GM12878 (cell line): ENCODE measurements at regions not wholly inside any gene's neighbourhood (a gene's known extent, or its start where the extent isn't known, plus 50 kb on each side); places are given as distances from the start of the nearest gene placed in this dataset.

Experiments
- ATAC-seq: fragments of 200-7000 bp; cut with Tn5 transposase; 3 replicates; pipeline ENCODE4 v1.9.1; 2020; ENCODE audit warnings: mild to moderate bottlenecking, moderate library complexity
- BruUV-seq: library from RNA; stranded (reverse); fragments of 400-500 nt; replicated peaks from 2 replicates; lab custom pipeline; 2021; lab: Mats Ljungman, UMichigan
- CTCF ChIA-PET: fragments of 300-600 bp; sonication (Branson Sonifier 250); formaldehyde crosslinking; extraction: SDS; loops from one replicate; lab custom pipeline; 2021; ENCODE audit warnings: inconsistent platforms; lab: Yijun Ruan, JAX
- POLR2A ChIA-PET: fragments of 350-600 bp; formaldehyde crosslinking; extraction: SDS; loops from one replicate; lab custom pipeline; 2021; ENCODE audit warnings: inconsistent platforms; lab: Charles Lee
- RAD21 ChIA-PET: fragments of 300-600 bp; sonication (Branson Sonifier 250); formaldehyde crosslinking; loops from one replicate; lab custom pipeline; 2023; ENCODE audit warnings: antibody characterized with exemption; ENCODE audit not compliant: unreplicated experiment; lab: Charles Lee
- SMC1A ChIA-PET: fragments of 300-600 bp; sonication (Branson Sonifier 250); formaldehyde crosslinking; loops from one replicate; lab custom pipeline; 2023; ENCODE audit not compliant: unreplicated experiment, uncharacterized antibody; lab: Charles Lee
- DNase-seq: peaks from one replicate; pipeline ENCODE4 v3.0.0-alpha.2; 2011; ENCODE audit warnings: low read depth, low spot score
- FAIRE-seq: peaks from 3 replicates; lab custom pipeline; 2011; peaks lifted over from hg19 to GRCh38; lab: Jason Lieb, UNC
- H2AFZ ChIP-seq: 2 replicates; pipeline ENCODE4 v1.6.0; 2011; ENCODE audit warnings: low read depth, low read length, control low read depth; ENCODE audit not compliant: control insufficient read depth
- H3K27ac ChIP-seq: 2 replicates; pipeline ENCODE4 v1.5.1; 2011; ENCODE audit warnings: control low read depth; ENCODE audit not compliant: control insufficient read depth, insufficient read depth
- H3K27me3 ChIP-seq, 2 experiments: replicated peaks in 1 of 2; 2 replicates each; pipeline versions ENCODE4 v1.6.0 to v1.6.1; 2011; ENCODE audit warnings: low read length in 1 of 2; ENCODE audit not compliant: control insufficient read depth in 2 of 2, insufficient read depth in 2 of 2
- H3K36me3 ChIP-seq, 2 experiments: 2 replicates each; pipeline ENCODE4 v1.5.1; 2011; ENCODE audit warnings: low read length in 1 of 2; ENCODE audit not compliant: control insufficient read depth in 2 of 2, insufficient read depth in 2 of 2
- H3K4me1 ChIP-seq: 2 replicates; pipeline ENCODE4 v1.6.1; 2011; ENCODE audit warnings: mild to moderate bottlenecking, low read length, moderate library complexity, mixed read lengths; ENCODE audit not compliant: control insufficient read depth, insufficient read depth
- H3K4me2 ChIP-seq: 2 replicates; pipeline ENCODE4 v1.6.0; 2011; ENCODE audit warnings: control low read depth; ENCODE audit not compliant: control insufficient read depth, insufficient read depth
- H3K4me3 ChIP-seq: fragments of 200-600 bp; sonication (generic); 2 replicates; pipeline ENCODE4 v1.5.1; 2016
- H3K79me2 ChIP-seq: 2 replicates; pipeline ENCODE4 v1.6.0; 2011; ENCODE audit warnings: low read length; ENCODE audit not compliant: control insufficient read depth, insufficient read depth
- H3K9ac ChIP-seq: 2 replicates; pipeline ENCODE4 v1.8.0; 2011; ENCODE audit warnings: low read length, control low read depth, mixed read lengths; ENCODE audit not compliant: control insufficient read depth, insufficient read depth
- H3K9me3 ChIP-seq: replicated peaks from 3 replicates; pipeline ENCODE4 v1.5.1; 2011; ENCODE audit warnings: mild to moderate bottlenecking, low read length; ENCODE audit not compliant: control insufficient read depth, insufficient read depth
- H4K20me1 ChIP-seq: 2 replicates; pipeline ENCODE4 v1.6.0; 2011; ENCODE audit not compliant: control insufficient read depth, insufficient read depth
- IKZF1 ChIP-seq: fragments of 450-650 bp; conservative IDR thresholded peaks from 2 replicates; pipeline ENCODE4 v1.6.1; 2017; ENCODE audit warnings: antibody characterized with exemption, mild to moderate bottlenecking
- PAX5 ChIP-seq: IDR thresholded peaks from 2 replicates; pipeline ENCODE4 v1.6.1; 2011; ENCODE audit warnings: low read depth, low read length, borderline replicate concordance
- WGBS: methylation state at CpG from one replicate; pipeline ENCODE4 v1.1.6; 2016; ENCODE audit warnings: low lambda C conversion rate; ENCODE audit not compliant: insufficient replicate concordance, insufficient coverage; ENCODE audit errors: missing lambda C conversion rate; 5-methylcytosine and 5-hydroxymethylcytosine counted together
- in situ Hi-C: fragments of 300-500 bp; cut with MboI; formaldehyde crosslinking; loops from 9 replicates; pipeline ENCODE4 v1.14.3; 2018; ENCODE audit warnings: mixed read lengths
- intact Hi-C: fragments of 100-400 bp; cut with micrococcal nuclease; formaldehyde crosslinking; loops from one replicate; pipeline ENCODE4 v1.14.2; 2022; ENCODE audit not compliant: unreplicated experiment
- TF ChIP-seq, protein P1 (sequence below): fragments of 450-650 bp; IDR thresholded peaks from 2 replicates; pipeline ENCODE4 v1.6.1; 2018; ENCODE audit warnings: mild to moderate bottlenecking, low read depth, moderate library complexity; ENCODE audit not compliant: partially characterized antibody

GRCh38 chr14:39603942-39604341 lies 171.7 kb upstream of the FBXO33 start (continued):
- no peak for TF ChIP-seq PAX5

DNA sequence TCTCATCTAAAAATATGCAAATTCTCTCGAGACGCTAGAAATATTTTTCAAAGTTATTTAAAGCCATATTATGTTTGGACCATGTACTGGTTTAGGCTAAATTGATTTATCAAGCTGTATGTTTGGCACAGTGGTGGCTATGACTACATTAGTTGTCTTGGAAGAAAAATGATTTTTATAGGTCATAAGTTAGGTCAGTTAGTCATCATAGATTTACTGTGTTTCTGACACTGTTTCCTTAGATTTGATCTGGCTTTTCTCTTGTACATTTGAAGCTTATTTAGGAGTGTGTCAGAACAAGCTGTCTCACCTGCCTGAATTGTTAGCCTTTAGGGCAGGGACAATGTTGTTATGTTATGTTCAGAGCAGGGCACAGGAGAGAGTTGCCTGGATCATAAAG lies 161.1 kb upstream of the FBXO33 start:
- in situ Hi-C loops: no loop called here
- intact Hi-C loops: no loop called here
- TF ChIP-seq, protein P1, sequence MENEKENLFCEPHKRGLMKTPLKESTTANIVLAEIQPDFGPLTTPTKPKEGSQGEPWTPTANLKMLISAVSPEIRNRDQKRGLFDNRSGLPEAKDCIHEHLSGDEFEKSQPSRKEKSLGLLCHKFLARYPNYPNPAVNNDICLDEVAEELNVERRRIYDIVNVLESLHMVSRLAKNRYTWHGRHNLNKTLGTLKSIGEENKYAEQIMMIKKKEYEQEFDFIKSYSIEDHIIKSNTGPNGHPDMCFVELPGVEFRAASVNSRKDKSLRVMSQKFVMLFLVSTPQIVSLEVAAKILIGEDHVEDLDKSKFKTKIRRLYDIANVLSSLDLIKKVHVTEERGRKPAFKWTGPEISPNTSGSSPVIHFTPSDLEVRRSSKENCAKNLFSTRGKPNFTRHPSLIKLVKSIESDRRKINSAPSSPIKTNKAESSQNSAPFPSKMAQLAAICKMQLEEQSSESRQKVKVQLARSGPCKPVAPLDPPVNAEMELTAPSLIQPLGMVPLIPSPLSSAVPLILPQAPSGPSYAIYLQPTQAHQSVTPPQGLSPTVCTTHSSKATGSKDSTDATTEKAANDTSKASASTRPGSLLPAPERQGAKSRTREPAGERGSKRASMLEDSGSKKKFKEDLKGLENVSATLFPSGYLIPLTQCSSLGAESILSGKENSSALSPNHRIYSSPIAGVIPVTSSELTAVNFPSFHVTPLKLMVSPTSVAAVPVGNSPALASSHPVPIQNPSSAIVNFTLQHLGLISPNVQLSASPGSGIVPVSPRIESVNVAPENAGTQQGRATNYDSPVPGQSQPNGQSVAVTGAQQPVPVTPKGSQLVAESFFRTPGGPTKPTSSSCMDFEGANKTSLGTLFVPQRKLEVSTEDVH: no peak
- no peak for TF ChIP-seq IKZF1
- 78% methylated on average over 2 of the region's 2 CpGs for WGBS
- Histone ChIP-seq H3K27me3 (no peaks in the 10 kb centered on the region), H3K4me1 (no peaks in the 10 kb centered on the region), H3K36me3 (no peaks in the 10 kb centered on the region), H3K4me2 (no peak overlapping the region), H3K27ac (no peak overlapping the region), H4K20me1 (no peaks in the 10 kb centered on the region), H3K9me3 (no peaks in the 10 kb centered on the region), H3K9ac (no peak overlapping the region), H3K79me2 (no peaks in the 10 kb centered on the region), H2AFZ (no peak overlapping the region), H3K4me3 (no peak overlapping the region)
- no peak for ATAC-seq
- RAD21 ChIA-PET: no interaction called here
- no peak for DNase-seq
- POLR2A ChIA-PET: no interaction called here
- SMC1A ChIA-PET: interaction anchor here (1.8 kb wide), 1 partner anchor 11 kb away, joined by 10 read pairs; no protein-coding TSS in a partner anchor
- CTCF ChIA-PET: interaction anchor here (0.6 to 1.1 kb wide), 5 partner anchors 11 to 769 kb away, joined by 3 to 4 read pairs (median 3); no protein-coding TSS in a partner anchor
- FAIRE-seq: no peak
- BruUV-seq: no TSS peak
